ENCODE measurements at regions not wholly inside any gene's neighbourhood (a gene's known extent, or its start where the extent isn't known, plus 50 kb on each side); places are given as distances from the start of the nearest gene placed in this dataset.

DNA sequence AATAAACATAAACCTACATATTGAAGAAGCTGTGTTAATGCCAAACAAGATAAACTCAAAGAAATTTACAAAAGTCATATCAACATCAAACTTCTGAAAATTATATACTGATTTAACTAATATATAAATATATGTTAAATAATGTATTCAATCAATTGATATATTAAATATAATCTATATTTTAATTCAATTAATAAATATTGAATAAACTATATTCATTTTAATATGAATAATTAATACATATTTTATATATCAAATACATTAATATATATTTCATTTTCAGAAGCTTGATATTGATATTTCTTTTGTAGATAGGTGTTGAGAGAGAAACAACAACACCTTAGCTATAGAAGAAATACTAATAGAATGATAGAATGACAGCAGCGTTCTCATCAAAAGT, 768.1 kb downstream of the MECOM start:
- no peak overlapping the region for H2AFZ ChIP-seq (ENCODE audit: low read depth)
- no peaks in the 10 kb centered on the region for H3K36me3 ChIP-seq (replicated peaks in 1 of 2; ENCODE audit: control insufficient read depth in 1 of 2, insufficient read depth in 2 of 2, low read length in 1 of 2)
- no peak overlapping the region for H3K4me3 ChIP-seq (ENCODE audit: low read depth in 2 of 2, low read length in 1 of 2)
- POLR2A ChIA-PET = no interaction called here
- H3K9ac ChIP-seq = no peak overlapping the region
- no peak for DNase-seq
- H3K79me2 ChIP-seq (ENCODE audit: insufficient read depth) = no peaks in the 10 kb centered on the region
- H3K27me3 ChIP-seq (ENCODE audit: insufficient read depth) = no peaks in the 10 kb centered on the region
- no peaks in the 10 kb centered on the region for H3K4me1 ChIP-seq (ENCODE audit: control insufficient read depth in 1 of 2, insufficient read depth in 2 of 2, low read depth in 1 of 2, low read length in 1 of 2)
- CTCF ChIA-PET = no interaction called here
- no peak for TF ChIP-seq NFIC (IDR thresholded peaks at IDR 0.05; ENCODE audit: borderline replicate concordance)
- TF ChIP-seq POLR2AphosphoS5 (IDR thresholded peaks at IDR 0.05; ENCODE audit: low read depth, low read length) = no peak
- TF ChIP-seq FOXJ3 (CRISPR knock-in tag; IDR thresholded peaks at IDR 0.05) = no peak
- H3K9me2 ChIP-seq = no peaks in the 10 kb centered on the region
- no peaks in the 10 kb centered on the region for H3K9me3 ChIP-seq
- no peak overlapping the region for H3K4me2 ChIP-seq
- no peaks in the 10 kb centered on the region for H3F3A ChIP-seq (replicated peaks; ENCODE audit: insufficient read depth)
- no peak overlapping the region for H3K27ac ChIP-seq (ENCODE audit: low read depth in 2 of 2, low read length in 1 of 2)
- WGBS (ENCODE audit: low lambda C conversion rate) = 49% methylated on average over 1 of the region's 1 CpG
- H4K20me1 ChIP-seq (ENCODE audit: insufficient read depth) = no peaks in the 10 kb centered on the region

DNA sequence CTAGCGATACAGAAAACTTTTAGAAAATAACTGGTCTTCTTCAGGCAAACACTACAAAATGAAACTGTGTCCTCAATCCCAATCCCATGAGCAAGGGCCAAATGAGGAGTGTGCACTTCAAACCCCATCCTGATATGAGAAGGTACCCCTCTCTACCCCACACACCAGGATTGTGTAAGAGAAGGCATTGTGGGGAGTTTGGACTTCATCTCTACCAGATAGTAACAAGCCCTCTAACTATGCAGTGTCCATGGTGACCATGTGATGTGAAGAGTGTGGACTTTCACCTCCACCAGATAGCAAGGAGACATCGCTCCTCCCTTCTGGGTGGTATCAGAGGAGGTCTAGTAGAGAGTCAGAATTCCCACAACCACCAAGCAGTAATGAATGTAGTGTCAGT, 769.3 kb downstream of the MECOM start:
- Histone ChIP-seq H3K9me3 (no peaks in the 10 kb centered on the region), H2AFZ (ENCODE audit: low read depth) (no peak overlapping the region), H3K4me3 (ENCODE audit: low read depth in 2 of 2, low read length in 1 of 2) (no peak overlapping the region), H3K9me2 (no peaks in the 10 kb centered on the region), H3K27me3 (ENCODE audit: insufficient read depth) (no peaks in the 10 kb centered on the region), H3F3A (replicated peaks; ENCODE audit: insufficient read depth) (no peaks in the 10 kb centered on the region), H3K79me2 (ENCODE audit: insufficient read depth) (no peaks in the 10 kb centered on the region), H3K36me3 (replicated peaks in 1 of 2; ENCODE audit: control insufficient read depth in 1 of 2, insufficient read depth in 2 of 2, low read length in 1 of 2) (no peaks in the 10 kb centered on the region), H3K4me2 (no peak overlapping the region), H4K20me1 (ENCODE audit: insufficient read depth) (no peaks in the 10 kb centered on the region), H3K4me1 (ENCODE audit: control insufficient read depth in 1 of 2, insufficient read depth in 2 of 2, low read depth in 1 of 2, low read length in 1 of 2) (no peaks in the 10 kb centered on the region), H3K9ac (no peak overlapping the region), H3K27ac (ENCODE audit: low read depth in 2 of 2, low read length in 1 of 2) (no peak overlapping the region)
- ChIA-PET CTCF (no interaction called here), POLR2A (no interaction called here)
- TF ChIP-seq SIN3A (IDR thresholded peaks at IDR 0.05; ENCODE audit: borderline replicate concordance, low read depth, low read length) (no peak), FOSL2 (IDR thresholded peaks at IDR 0.05; ENCODE audit: borderline replicate concordance, low read depth) (no peak), RCOR1 (IDR thresholded peaks at IDR 0.05; ENCODE audit: low read length) (no peak), FOXM1 (IDR thresholded peaks at IDR 0.05; ENCODE audit: low read depth) (no peak)
- TF ChIP-seq, protein P1, sequence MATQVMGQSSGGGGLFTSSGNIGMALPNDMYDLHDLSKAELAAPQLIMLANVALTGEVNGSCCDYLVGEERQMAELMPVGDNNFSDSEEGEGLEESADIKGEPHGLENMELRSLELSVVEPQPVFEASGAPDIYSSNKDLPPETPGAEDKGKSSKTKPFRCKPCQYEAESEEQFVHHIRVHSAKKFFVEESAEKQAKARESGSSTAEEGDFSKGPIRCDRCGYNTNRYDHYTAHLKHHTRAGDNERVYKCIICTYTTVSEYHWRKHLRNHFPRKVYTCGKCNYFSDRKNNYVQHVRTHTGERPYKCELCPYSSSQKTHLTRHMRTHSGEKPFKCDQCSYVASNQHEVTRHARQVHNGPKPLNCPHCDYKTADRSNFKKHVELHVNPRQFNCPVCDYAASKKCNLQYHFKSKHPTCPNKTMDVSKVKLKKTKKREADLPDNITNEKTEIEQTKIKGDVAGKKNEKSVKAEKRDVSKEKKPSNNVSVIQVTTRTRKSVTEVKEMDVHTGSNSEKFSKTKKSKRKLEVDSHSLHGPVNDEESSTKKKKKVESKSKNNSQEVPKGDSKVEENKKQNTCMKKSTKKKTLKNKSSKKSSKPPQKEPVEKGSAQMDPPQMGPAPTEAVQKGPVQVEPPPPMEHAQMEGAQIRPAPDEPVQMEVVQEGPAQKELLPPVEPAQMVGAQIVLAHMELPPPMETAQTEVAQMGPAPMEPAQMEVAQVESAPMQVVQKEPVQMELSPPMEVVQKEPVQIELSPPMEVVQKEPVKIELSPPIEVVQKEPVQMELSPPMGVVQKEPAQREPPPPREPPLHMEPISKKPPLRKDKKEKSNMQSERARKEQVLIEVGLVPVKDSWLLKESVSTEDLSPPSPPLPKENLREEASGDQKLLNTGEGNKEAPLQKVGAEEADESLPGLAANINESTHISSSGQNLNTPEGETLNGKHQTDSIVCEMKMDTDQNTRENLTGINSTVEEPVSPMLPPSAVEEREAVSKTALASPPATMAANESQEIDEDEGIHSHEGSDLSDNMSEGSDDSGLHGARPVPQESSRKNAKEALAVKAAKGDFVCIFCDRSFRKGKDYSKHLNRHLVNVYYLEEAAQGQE (IDR thresholded peaks at IDR 0.05; ENCODE audit: low read depth, low read length) = no peak
- DNase-seq = no peak
- 28% methylated on average over 2 of the region's 2 CpGs for WGBS (ENCODE audit: low lambda C conversion rate)

DNA sequence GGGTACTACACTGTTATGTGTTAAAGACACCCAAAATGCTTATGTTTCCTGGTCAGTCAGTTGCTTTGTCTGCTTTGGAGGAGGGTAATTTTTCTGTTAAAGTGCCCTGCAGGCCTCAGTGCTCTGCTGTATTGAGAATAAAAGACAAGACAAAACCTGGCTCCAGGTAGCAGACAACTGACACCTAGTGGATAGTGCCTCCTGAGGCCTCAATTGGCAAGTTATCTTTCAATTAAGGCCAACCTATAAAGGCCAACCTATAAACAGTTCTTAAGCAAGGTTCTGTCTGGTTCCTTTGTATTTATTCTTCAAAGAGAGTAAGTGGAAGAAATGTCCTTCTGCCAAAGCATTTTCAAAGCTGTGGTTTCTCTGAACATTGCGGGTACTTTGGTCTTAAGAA, 773.8 kb downstream of the MECOM start:
- H3K9ac ChIP-seq = no peak overlapping the region
- no peak for TF ChIP-seq YY1 (IDR thresholded peaks at IDR 0.05; ENCODE audit: low read depth)
- TF ChIP-seq TCF12 (IDR thresholded peaks at IDR 0.05) = no peak
- TF ChIP-seq MXI1 (IDR thresholded peaks at IDR 0.05; ENCODE audit: low read depth, low read length) = no peak
- TF ChIP-seq, protein P2, sequence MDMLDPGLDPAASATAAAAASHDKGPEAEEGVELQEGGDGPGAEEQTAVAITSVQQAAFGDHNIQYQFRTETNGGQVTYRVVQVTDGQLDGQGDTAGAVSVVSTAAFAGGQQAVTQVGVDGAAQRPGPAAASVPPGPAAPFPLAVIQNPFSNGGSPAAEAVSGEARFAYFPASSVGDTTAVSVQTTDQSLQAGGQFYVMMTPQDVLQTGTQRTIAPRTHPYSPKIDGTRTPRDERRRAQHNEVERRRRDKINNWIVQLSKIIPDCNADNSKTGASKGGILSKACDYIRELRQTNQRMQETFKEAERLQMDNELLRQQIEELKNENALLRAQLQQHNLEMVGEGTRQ (IDR thresholded peaks at IDR 0.05; ENCODE audit: borderline replicate concordance, low read depth, low read length) = no peak
- no peak for TF ChIP-seq MEF2A (IDR thresholded peaks at IDR 0.05; ENCODE audit: borderline replicate concordance, low read depth)
- TF ChIP-seq USF1 (IDR thresholded peaks at IDR 0.05; ENCODE audit: borderline replicate concordance, low read depth) = no peak
- TF ChIP-seq, protein P3, sequence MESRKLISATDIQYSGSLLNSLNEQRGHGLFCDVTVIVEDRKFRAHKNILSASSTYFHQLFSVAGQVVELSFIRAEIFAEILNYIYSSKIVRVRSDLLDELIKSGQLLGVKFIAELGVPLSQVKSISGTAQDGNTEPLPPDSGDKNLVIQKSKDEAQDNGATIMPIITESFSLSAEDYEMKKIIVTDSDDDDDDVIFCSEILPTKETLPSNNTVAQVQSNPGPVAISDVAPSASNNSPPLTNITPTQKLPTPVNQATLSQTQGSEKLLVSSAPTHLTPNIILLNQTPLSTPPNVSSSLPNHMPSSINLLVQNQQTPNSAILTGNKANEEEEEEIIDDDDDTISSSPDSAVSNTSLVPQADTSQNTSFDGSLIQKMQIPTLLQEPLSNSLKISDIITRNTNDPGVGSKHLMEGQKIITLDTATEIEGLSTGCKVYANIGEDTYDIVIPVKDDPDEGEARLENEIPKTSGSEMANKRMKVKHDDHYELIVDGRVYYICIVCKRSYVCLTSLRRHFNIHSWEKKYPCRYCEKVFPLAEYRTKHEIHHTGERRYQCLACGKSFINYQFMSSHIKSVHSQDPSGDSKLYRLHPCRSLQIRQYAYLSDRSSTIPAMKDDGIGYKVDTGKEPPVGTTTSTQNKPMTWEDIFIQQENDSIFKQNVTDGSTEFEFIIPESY (IDR thresholded peaks at IDR 0.05; ENCODE audit: borderline replicate concordance, low read depth) = no peak

More for the DNA sequence above, 773.8 kb downstream of the MECOM start:
- Histone ChIP-seq H3K27me3 (ENCODE audit: insufficient read depth) (no peaks in the 10 kb centered on the region), H3F3A (replicated peaks; ENCODE audit: insufficient read depth) (no peaks in the 10 kb centered on the region), H3K9me2 (no peaks in the 10 kb centered on the region), H3K27ac (ENCODE audit: low read depth in 2 of 2, low read length in 1 of 2) (no peak overlapping the region), H2AFZ (ENCODE audit: low read depth) (no peak overlapping the region), H3K9me3 (no peaks in the 10 kb centered on the region), H4K20me1 (ENCODE audit: insufficient read depth) (no peaks in the 10 kb centered on the region), H3K4me3 (ENCODE audit: low read depth in 2 of 2, low read length in 1 of 2) (no peak overlapping the region), H3K36me3 (replicated peaks in 1 of 2; ENCODE audit: control insufficient read depth in 1 of 2, insufficient read depth in 2 of 2, low read length in 1 of 2) (no peaks in the 10 kb centered on the region), H3K4me1 (ENCODE audit: control insufficient read depth in 1 of 2, insufficient read depth in 2 of 2, low read depth in 1 of 2, low read length in 1 of 2) (no peaks in the 10 kb centered on the region), H3K79me2 (ENCODE audit: insufficient read depth) (no peaks in the 10 kb centered on the region), H3K4me2 (no peak overlapping the region)
- POLR2A ChIA-PET = no interaction called here
- CTCF ChIA-PET = interaction anchor here (2.6 kb wide), 1 partner anchor 24 kb away, joined by 11 read pairs; no protein-coding TSS in a partner anchor
- 0% methylated on average over 1 of the region's 1 CpG for WGBS (ENCODE audit: low lambda C conversion rate)
- DNase-seq = no peak

Data from SK-N-SH (cell line).